ENCODE measurements at regions not wholly inside any gene's neighbourhood (a gene's known extent, or its start where the extent isn't known, plus 50 kb on each side); places are given as distances from the start of the nearest gene placed in this dataset.

DNA sequence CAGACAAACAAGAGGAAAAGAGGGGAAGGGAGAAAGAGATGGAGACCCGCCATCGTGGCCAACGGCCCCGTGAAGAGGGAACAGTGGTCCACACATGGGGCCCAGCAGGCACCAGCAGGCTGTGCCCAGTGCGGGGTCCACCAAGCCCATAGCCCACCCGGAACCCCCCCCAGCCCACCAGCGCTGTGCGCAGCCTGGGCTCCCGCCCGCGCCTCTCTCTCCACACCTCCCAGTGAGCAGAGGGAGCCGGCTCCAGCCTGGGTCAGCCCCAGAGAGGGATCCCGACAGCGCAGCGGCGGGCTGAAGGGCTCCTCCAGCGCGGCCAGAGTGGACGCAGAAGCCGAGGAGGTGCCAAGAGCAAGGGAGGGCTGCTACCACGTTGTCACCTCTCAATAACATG is 105.0 kb upstream of the TMTC1 start:
- no peak for TF ChIP-seq EZH2phosphoT487 (IDR thresholded peaks at IDR 0.05; ENCODE audit: insufficient read depth, low read depth)
- no peak for TF ChIP-seq EZH2 (IDR thresholded peaks at IDR 0.05; ENCODE audit: insufficient read depth, poor library complexity, severe bottlenecking)
